GM23338 (cell line): ENCODE measurements at regions not wholly inside any gene's neighbourhood (a gene's known extent, or its start where the extent isn't known, plus 50 kb on each side); places are given as distances from the start of the nearest gene placed in this dataset.

Experiments used
- ATAC-seq: fragments of 200-7000 bp; cut with Tn5 transposase; 3 replicates; pipeline ENCODE4 v1.9.1; 2020
- DNase-seq: peaks from one replicate; pipeline ENCODE4 v3.0.0-alpha.2; 2015; ENCODE audit warnings: low spot score
- H2AFZ ChIP-seq: fragments of 200-600 bp; sonication (generic); 2 replicates; pipeline ENCODE4 v1.8.0; 2016; ENCODE audit warnings: antibody characterized with exemption, mild to moderate bottlenecking, moderate library complexity
- H3F3A ChIP-seq: fragments of 200-600 bp; sonication (generic); replicated peaks from 2 replicates; pipeline ENCODE4 v1.8.0; 2017; ENCODE audit warnings: antibody characterized with exemption, mixed run types, low read depth
- H3K27ac ChIP-seq: fragments of 200-600 bp; sonication (generic); 2 replicates; pipeline ENCODE4 v1.6.1; 2016; ENCODE audit warnings: low read depth
- H3K27me3 ChIP-seq: fragments of 200-600 bp; sonication (generic); 2 replicates; pipeline ENCODE4 v1.8.0; 2016; ENCODE audit warnings: mild to moderate bottlenecking, mixed run types, moderate library complexity; ENCODE audit not compliant: insufficient read depth
- H3K36me3 ChIP-seq: fragments of 200-600 bp; sonication (generic); 2 replicates; pipeline ENCODE4 v1.8.0; 2016; ENCODE audit warnings: mild to moderate bottlenecking; ENCODE audit not compliant: insufficient read depth
- H3K4me1 ChIP-seq: fragments of 200-600 bp; sonication (generic); 2 replicates; pipeline ENCODE4 v1.8.0; 2016; ENCODE audit warnings: mild to moderate bottlenecking, moderate library complexity; ENCODE audit not compliant: insufficient read depth
- H3K4me2 ChIP-seq: fragments of 200-600 bp; sonication (generic); 2 replicates; pipeline ENCODE4 v1.7.1; 2017; ENCODE audit warnings: mixed run types
- H3K4me3 ChIP-seq: fragments of 200-600 bp; sonication (generic); 2 replicates; pipeline ENCODE4 v1.6.1; 2016; ENCODE audit warnings: mixed run types
- H3K79me2 ChIP-seq: fragments of 200-600 bp; sonication (generic); replicated peaks from 2 replicates; pipeline ENCODE4 v1.8.0; 2017; ENCODE audit warnings: mild to moderate bottlenecking; ENCODE audit not compliant: insufficient read depth
- H3K9me2 ChIP-seq: fragments of 200-600 bp; sonication (generic); 2 replicates; pipeline ENCODE4 v1.8.0; 2017; ENCODE audit not compliant: insufficient read depth
- H4K20me1 ChIP-seq: fragments of 200-600 bp; sonication (generic); replicated peaks from 2 replicates; pipeline ENCODE4 v1.8.0; 2017; ENCODE audit warnings: mild to moderate bottlenecking; ENCODE audit not compliant: insufficient read depth
- H3K27ac Mint-ChIP-seq: 2 replicates; pipeline ENCODE4 v1.8.0; 2020; ENCODE audit warnings: inconsistent platforms, mild to moderate bottlenecking, moderate library complexity, mixed read lengths
- H3K27me3 Mint-ChIP-seq: 3 replicates; pipeline ENCODE4 v1.8.0; 2022; ENCODE audit warnings: low read depth, mild to moderate bottlenecking, moderate library complexity, mixed read lengths, inconsistent platforms; ENCODE audit not compliant: insufficient read depth, poor library complexity
- H3K36me3 Mint-ChIP-seq: 3 replicates; pipeline ENCODE4 v1.8.0; 2021; ENCODE audit warnings: low read depth, mild to moderate bottlenecking, inconsistent platforms, moderate library complexity, mixed read lengths
- H3K4me1 Mint-ChIP-seq: 3 replicates; pipeline ENCODE4 v1.8.0; 2020; ENCODE audit warnings: mild to moderate bottlenecking, inconsistent platforms, mixed read lengths
- H3K4me3 Mint-ChIP-seq: 3 replicates; pipeline ENCODE4 v1.8.0; 2021; ENCODE audit warnings: moderate library complexity, mild to moderate bottlenecking, inconsistent platforms, mixed read lengths
- H3K9me3 Mint-ChIP-seq: 3 replicates; pipeline ENCODE4 v1.8.0; 2020; ENCODE audit warnings: moderate library complexity, mild to moderate bottlenecking, inconsistent platforms, mixed read lengths
- CREB1 ChIP-seq: fragments of 250-450 bp; sonication (Bioruptor Pico); IDR thresholded peaks from 2 replicates; pipeline ENCODE4 v1.5.0; 2020; ENCODE audit warnings: low read depth, mild to moderate bottlenecking, moderate library complexity
- EZH2 ChIP-seq: fragments of 200-600 bp; sonication (generic); IDR thresholded peaks from one replicate; pipeline ENCODE4 v1.8.0; 2017; ENCODE audit warnings: antibody characterized with exemption, mild to moderate bottlenecking, low read depth; ENCODE audit not compliant: unreplicated experiment
- EZH2phosphoT487 ChIP-seq: fragments of 200-600 bp; sonication (generic); IDR thresholded peaks from one replicate; pipeline ENCODE4 v1.8.1; 2018; ENCODE audit warnings: antibody characterized with exemption; ENCODE audit not compliant: unreplicated experiment
- JUNB ChIP-seq: IDR thresholded peaks from one replicate; pipeline ENCODE4 v1.6.1; 2016; ENCODE audit warnings: antibody characterized with exemption; ENCODE audit not compliant: unreplicated experiment
- NANOG ChIP-seq: IDR thresholded peaks from 2 replicates; pipeline ENCODE4 v1.6.1; 2016; ENCODE audit warnings: antibody characterized with exemption, borderline replicate concordance
- POLR2AphosphoS5 ChIP-seq: IDR thresholded peaks from 2 replicates; pipeline ENCODE4 v1.6.1; 2016; ENCODE audit warnings: antibody characterized with exemption, low read depth
- STAT1 ChIP-seq: IDR thresholded peaks from one replicate; pipeline ENCODE4 v1.6.1; 2016; ENCODE audit warnings: antibody characterized with exemption; ENCODE audit not compliant: unreplicated experiment
- ZNF114 ChIP-seq: fragments of 250-450 bp; sonication (Bioruptor Pico); IDR thresholded peaks from 2 replicates; pipeline ENCODE4 v1.5.0; 2020; ENCODE audit warnings: mild to moderate bottlenecking, moderate library complexity
- ZNF331 ChIP-seq: fragments of 250-450 bp; sonication (Bioruptor Pico); IDR thresholded peaks from 2 replicates; pipeline ENCODE4 v1.5.0; 2020; ENCODE audit warnings: low read depth, mild to moderate bottlenecking, moderate library complexity
- TF ChIP-seq, protein P1 (sequence below): IDR thresholded peaks from 2 replicates; pipeline ENCODE4 v1.6.1; 2016; ENCODE audit warnings: antibody characterized with exemption
- TF ChIP-seq, protein P2 (sequence below), 2 experiments: fragments of 200-600 bp in 1 of 2; sonication (generic) in 1 of 2; conservative IDR thresholded peaks; 2 replicates each; pipeline versions ENCODE4 v1.5.1 to v1.6.1; 2016 to 2017; ENCODE audit warnings: antibody characterized with exemption in 2 of 2, low read depth in 2 of 2, mild to moderate bottlenecking in 2 of 2, moderate library complexity in 1 of 2
- TF ChIP-seq, protein P3 (sequence below): IDR thresholded peaks from one replicate; pipeline ENCODE4 v1.6.1; 2018; ENCODE audit warnings: antibody characterized with exemption; ENCODE audit not compliant: unreplicated experiment
- TF ChIP-seq, protein P4 (sequence below): fragments of 250-450 bp; sonication (Bioruptor Pico); IDR thresholded peaks from 2 replicates; pipeline ENCODE4 v1.5.0; 2020; ENCODE audit warnings: mild to moderate bottlenecking, moderate library complexity

DNA sequence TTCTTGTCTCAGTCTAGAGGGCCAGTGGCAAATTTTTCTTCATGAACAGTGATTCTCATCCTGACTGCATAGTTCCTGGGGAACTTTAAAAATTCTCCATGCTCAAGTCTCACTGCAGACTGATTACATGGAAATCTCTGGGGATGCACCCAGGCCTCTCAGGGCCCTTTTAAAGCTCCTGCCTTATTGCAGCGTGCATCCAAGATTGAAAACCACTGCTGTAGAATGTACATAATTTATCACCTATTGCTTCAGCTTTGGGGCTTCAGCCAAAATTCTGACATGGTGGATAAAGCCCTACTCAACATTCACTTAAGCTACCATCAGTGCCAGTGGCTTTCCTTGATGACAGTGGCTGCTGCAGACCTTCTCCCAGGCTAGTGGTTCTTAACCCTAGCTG is 143.8 kb downstream of the BTBD3 start (continued):
- no peak for TF ChIP-seq EZH2
- TF ChIP-seq, protein P1, sequence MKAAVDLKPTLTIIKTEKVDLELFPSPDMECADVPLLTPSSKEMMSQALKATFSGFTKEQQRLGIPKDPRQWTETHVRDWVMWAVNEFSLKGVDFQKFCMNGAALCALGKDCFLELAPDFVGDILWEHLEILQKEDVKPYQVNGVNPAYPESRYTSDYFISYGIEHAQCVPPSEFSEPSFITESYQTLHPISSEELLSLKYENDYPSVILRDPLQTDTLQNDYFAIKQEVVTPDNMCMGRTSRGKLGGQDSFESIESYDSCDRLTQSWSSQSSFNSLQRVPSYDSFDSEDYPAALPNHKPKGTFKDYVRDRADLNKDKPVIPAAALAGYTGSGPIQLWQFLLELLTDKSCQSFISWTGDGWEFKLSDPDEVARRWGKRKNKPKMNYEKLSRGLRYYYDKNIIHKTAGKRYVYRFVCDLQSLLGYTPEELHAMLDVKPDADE = no peak
- no peak for TF ChIP-seq ZNF114
- no peak for TF ChIP-seq NANOG
- TF ChIP-seq STAT1 = no peak
- no peak for TF ChIP-seq EZH2phosphoT487
- TF ChIP-seq POLR2AphosphoS5 = no peak

DNA sequence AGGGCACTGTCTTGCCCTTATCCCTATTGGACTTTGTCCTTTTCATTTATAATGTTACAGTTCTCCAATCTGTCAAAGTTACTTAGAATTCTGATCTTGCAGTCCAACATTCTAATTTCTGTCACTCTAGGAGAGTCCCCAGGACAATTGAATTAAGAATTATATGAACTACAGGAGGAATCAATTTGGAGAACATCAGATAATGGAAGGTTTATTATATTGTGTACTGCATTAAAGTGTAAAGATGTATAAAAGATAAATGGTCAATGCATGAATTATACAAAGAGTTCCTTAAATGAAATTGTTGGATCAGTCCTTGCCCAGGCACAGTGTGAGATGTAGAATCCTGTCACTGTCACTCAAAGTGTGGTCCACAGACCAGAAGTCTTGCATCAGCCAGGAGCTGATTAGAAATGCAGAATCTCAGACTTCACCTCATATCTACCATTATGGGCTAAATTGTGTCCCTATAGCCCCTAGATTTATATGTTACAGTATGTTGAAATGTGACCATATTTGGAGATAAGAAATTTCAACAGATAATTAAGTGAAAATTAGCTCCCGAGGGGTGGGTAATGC is 145.5 kb downstream of the BTBD3 start:
- no peak overlapping the region for H3K4me3 Mint-ChIP-seq
- no peaks in the 10 kb centered on the region for H3K79me2 ChIP-seq
- ATAC-seq (no peak), DNase-seq (no peak)
- H3K9me3 Mint-ChIP-seq = peaks cover 8% of the 10 kb centered on the region; the same call in 2 of the 3 replicates
- H3K27ac Mint-ChIP-seq = no peak overlapping the region
- no peaks in the 10 kb centered on the region for H3K27me3 ChIP-seq
- H3K27me3 Mint-ChIP-seq = no peaks in the 10 kb centered on the region
- H3K36me3 ChIP-seq = no peaks in the 10 kb centered on the region
- peaks cover 9% of the 10 kb centered on the region; the same call in 2 of the 3 replicates for H3K4me1 Mint-ChIP-seq
- H3K27ac ChIP-seq = no peak overlapping the region
- H3F3A ChIP-seq = no peaks in the 10 kb centered on the region
- no peaks in the 10 kb centered on the region for H3K36me3 Mint-ChIP-seq
- H2AFZ ChIP-seq = no peak overlapping the region
- no peaks in the 10 kb centered on the region for H4K20me1 ChIP-seq
- H3K9me2 ChIP-seq = 0 out of 2 replicates have a peak, but pooled peaks cover 26% of the 10 kb centered on the region
- H3K4me3 ChIP-seq = no peak overlapping the region
- no peak overlapping the region for H3K4me2 ChIP-seq
- H3K4me1 ChIP-seq = no peaks in the 10 kb centered on the region
- TF ChIP-seq POLR2AphosphoS5 (no peak), ZNF331 (CRISPR knock-in tag) (no peak), JUNB (no peak), CREB1 (CRISPR knock-in tag) (no peak), EZH2phosphoT487 (no peak), STAT1 (no peak)
- TF ChIP-seq, protein P2, sequence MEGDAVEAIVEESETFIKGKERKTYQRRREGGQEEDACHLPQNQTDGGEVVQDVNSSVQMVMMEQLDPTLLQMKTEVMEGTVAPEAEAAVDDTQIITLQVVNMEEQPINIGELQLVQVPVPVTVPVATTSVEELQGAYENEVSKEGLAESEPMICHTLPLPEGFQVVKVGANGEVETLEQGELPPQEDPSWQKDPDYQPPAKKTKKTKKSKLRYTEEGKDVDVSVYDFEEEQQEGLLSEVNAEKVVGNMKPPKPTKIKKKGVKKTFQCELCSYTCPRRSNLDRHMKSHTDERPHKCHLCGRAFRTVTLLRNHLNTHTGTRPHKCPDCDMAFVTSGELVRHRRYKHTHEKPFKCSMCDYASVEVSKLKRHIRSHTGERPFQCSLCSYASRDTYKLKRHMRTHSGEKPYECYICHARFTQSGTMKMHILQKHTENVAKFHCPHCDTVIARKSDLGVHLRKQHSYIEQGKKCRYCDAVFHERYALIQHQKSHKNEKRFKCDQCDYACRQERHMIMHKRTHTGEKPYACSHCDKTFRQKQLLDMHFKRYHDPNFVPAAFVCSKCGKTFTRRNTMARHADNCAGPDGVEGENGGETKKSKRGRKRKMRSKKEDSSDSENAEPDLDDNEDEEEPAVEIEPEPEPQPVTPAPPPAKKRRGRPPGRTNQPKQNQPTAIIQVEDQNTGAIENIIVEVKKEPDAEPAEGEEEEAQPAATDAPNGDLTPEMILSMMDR (conservative IDR thresholded peaks at IDR 0.05; ENCODE audit: low read depth in 2 of 2) = no peak
- TF ChIP-seq, protein P3, sequence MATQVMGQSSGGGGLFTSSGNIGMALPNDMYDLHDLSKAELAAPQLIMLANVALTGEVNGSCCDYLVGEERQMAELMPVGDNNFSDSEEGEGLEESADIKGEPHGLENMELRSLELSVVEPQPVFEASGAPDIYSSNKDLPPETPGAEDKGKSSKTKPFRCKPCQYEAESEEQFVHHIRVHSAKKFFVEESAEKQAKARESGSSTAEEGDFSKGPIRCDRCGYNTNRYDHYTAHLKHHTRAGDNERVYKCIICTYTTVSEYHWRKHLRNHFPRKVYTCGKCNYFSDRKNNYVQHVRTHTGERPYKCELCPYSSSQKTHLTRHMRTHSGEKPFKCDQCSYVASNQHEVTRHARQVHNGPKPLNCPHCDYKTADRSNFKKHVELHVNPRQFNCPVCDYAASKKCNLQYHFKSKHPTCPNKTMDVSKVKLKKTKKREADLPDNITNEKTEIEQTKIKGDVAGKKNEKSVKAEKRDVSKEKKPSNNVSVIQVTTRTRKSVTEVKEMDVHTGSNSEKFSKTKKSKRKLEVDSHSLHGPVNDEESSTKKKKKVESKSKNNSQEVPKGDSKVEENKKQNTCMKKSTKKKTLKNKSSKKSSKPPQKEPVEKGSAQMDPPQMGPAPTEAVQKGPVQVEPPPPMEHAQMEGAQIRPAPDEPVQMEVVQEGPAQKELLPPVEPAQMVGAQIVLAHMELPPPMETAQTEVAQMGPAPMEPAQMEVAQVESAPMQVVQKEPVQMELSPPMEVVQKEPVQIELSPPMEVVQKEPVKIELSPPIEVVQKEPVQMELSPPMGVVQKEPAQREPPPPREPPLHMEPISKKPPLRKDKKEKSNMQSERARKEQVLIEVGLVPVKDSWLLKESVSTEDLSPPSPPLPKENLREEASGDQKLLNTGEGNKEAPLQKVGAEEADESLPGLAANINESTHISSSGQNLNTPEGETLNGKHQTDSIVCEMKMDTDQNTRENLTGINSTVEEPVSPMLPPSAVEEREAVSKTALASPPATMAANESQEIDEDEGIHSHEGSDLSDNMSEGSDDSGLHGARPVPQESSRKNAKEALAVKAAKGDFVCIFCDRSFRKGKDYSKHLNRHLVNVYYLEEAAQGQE = no peak
- TF ChIP-seq, protein P4, sequence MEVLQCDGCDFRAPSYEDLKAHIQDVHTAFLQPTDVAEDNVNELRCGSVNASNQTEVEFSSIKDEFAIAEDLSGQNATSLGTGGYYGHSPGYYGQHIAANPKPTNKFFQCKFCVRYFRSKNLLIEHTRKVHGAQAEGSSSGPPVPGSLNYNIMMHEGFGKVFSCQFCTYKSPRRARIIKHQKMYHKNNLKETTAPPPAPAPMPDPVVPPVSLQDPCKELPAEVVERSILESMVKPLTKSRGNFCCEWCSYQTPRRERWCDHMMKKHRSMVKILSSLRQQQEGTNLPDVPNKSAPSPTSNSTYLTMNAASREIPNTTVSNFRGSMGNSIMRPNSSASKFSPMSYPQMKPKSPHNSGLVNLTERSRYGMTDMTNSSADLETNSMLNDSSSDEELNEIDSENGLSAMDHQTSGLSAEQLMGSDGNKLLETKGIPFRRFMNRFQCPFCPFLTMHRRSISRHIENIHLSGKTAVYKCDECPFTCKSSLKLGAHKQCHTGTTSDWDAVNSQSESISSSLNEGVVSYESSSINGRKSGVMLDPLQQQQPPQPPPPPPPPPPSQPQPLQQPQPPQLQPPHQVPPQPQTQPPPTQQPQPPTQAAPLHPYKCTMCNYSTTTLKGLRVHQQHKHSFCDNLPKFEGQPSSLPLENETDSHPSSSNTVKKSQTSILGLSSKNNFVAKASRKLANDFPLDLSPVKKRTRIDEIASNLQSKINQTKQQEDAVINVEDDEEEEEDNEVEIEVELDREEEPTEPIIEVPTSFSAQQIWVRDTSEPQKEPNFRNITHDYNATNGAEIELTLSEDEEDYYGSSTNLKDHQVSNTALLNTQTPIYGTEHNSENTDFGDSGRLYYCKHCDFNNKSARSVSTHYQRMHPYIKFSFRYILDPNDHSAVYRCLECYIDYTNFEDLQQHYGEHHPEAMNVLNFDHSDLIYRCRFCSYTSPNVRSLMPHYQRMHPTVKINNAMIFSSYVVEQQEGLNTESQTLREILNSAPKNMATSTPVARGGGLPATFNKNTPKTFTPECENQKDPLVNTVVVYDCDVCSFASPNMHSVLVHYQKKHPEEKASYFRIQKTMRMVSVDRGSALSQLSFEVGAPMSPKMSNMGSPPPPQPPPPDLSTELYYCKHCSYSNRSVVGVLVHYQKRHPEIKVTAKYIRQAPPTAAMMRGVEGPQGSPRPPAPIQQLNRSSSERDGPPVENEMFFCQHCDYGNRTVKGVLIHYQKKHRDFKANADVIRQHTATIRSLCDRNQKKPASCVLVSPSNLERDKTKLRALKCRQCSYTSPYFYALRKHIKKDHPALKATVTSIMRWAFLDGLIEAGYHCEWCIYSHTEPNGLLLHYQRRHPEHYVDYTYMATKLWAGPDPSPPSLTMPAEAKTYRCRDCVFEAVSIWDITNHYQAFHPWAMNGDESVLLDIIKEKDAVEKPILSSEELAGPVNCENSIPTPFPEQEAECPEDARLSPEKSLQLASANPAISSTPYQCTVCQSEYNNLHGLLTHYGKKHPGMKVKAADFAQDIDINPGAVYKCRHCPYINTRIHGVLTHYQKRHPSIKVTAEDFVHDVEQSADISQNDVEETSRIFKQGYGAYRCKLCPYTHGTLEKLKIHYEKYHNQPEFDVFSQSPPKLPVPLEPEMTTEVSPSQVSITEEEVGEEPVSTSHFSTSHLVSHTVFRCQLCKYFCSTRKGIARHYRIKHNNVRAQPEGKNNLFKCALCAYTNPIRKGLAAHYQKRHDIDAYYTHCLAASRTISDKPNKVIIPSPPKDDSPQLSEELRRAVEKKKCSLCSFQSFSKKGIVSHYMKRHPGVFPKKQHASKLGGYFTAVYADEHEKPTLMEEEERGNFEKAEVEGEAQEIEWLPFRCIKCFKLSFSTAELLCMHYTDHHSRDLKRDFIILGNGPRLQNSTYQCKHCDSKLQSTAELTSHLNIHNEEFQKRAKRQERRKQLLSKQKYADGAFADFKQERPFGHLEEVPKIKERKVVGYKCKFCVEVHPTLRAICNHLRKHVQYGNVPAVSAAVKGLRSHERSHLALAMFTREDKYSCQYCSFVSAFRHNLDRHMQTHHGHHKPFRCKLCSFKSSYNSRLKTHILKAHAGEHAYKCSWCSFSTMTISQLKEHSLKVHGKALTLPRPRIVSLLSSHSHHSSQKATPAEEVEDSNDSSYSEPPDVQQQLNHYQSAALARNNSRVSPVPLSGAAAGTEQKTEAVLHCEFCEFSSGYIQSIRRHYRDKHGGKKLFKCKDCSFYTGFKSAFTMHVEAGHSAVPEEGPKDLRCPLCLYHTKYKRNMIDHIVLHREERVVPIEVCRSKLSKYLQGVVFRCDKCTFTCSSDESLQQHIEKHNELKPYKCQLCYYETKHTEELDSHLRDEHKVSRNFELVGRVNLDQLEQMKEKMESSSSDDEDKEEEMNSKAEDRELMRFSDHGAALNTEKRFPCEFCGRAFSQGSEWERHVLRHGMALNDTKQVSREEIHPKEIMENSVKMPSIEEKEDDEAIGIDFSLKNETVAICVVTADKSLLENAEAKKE = no peak
